ENCODE measurements at regions not wholly inside any gene's neighbourhood (a gene's known extent, or its start where the extent isn't known, plus 50 kb on each side); places are given as distances from the start of the nearest gene placed in this dataset.

GRCh38 chr2:19138264-19138825 lies 220.1 kb downstream of the OSR1 start:
- no peak for DNase-seq (ENCODE audit: low read depth)
- no peak for TF ChIP-seq CTCF (IDR thresholded peaks at IDR 0.05; ENCODE audit: low read length, missing control alignments)
- H3K4me3 ChIP-seq (replicated peaks; ENCODE audit: low read depth, low read length): no peak overlapping the region

- TF ChIP-seq CTCF (IDR thresholded peaks at IDR 0.05; ENCODE audit: low read length, missing control alignments): no peak
- no peak for DNase-seq (ENCODE audit: low read depth)
- H3K4me3 ChIP-seq (replicated peaks; ENCODE audit: low read depth, low read length): no peak overlapping the region
These were observed 221.0 kb downstream of the OSR1 start for GRCh38 chr2:19137433-19137832.

- no peak for TF ChIP-seq CTCF (IDR thresholded peaks at IDR 0.05; ENCODE audit: low read length, missing control alignments)
- no peak overlapping the region for H3K4me3 ChIP-seq (replicated peaks; ENCODE audit: low read depth, low read length)
- no peak for DNase-seq (ENCODE audit: low read depth)
These were observed 225.5 kb downstream of the OSR1 start for GRCh38 chr2:19132967-19133366.

- TF ChIP-seq CTCF (IDR thresholded peaks at IDR 0.05; ENCODE audit: low read length, missing control alignments): no peak
- H3K4me3 ChIP-seq (replicated peaks; ENCODE audit: low read depth, low read length): no peak overlapping the region
- no peak for DNase-seq (ENCODE audit: low read depth)
These were observed 226.6 kb downstream of the OSR1 start for GRCh38 chr2:19131871-19132270.

GRCh38 chr2:19128148-19128547 lies 230.3 kb downstream of the OSR1 start:
- DNase-seq (ENCODE audit: low read depth): no peak

GRCh38 chr2:19127616-19128015 lies 230.8 kb downstream of the OSR1 start:
- no peak for TF ChIP-seq CTCF (IDR thresholded peaks at IDR 0.05; ENCODE audit: low read length, missing control alignments)
- H3K4me3 ChIP-seq (replicated peaks; ENCODE audit: low read depth, low read length): no peak overlapping the region
- no peak for DNase-seq (ENCODE audit: low read depth)

More at GRCh38 chr2:19128148-19128547, 230.3 kb downstream of the OSR1 start:
- no peak for TF ChIP-seq CTCF (IDR thresholded peaks at IDR 0.05; ENCODE audit: low read length, missing control alignments)
- H3K4me3 ChIP-seq (replicated peaks; ENCODE audit: low read depth, low read length): no peak overlapping the region

Data from fibroblast of pulmonary artery (primary cell).